IPS-15b (cell line): ENCODE measurements at regions not wholly inside any gene's neighbourhood (a gene's known extent, or its start where the extent isn't known, plus 50 kb on each side); places are given as distances from the start of the nearest gene placed in this dataset.
"Not testable (repeated sequence)": the region's sequence is repeated elsewhere in the genome, so short reads cannot be mapped to it uniquely, and the experiment has no call there.

Source experiments
- H3K27me3 ChIP-seq: one replicate; pipeline ENCODE4 v1.6.1; 2013; ENCODE audit warnings: low read length; ENCODE audit not compliant: control insufficient read depth, insufficient read depth
- H3K36me3 ChIP-seq: one replicate; pipeline ENCODE4 v1.6.1; 2013; ENCODE audit warnings: low read length; ENCODE audit not compliant: control insufficient read depth, insufficient read depth
- H3K4me1 ChIP-seq: one replicate; pipeline ENCODE4 v1.6.1; 2013; ENCODE audit warnings: mild to moderate bottlenecking, low read length; ENCODE audit not compliant: control insufficient read depth, insufficient read depth
- H3K4me3 ChIP-seq: one replicate; pipeline ENCODE4 v1.5.1; 2013; ENCODE audit warnings: low read depth, low read length
- H3K9ac ChIP-seq: one replicate; pipeline ENCODE4 v1.6.1; 2013; ENCODE audit warnings: low read depth, mild to moderate bottlenecking, low read length
- H3K9me3 ChIP-seq: one replicate; pipeline ENCODE4 v1.6.1; 2013; ENCODE audit warnings: mild to moderate bottlenecking, low read length; ENCODE audit not compliant: control insufficient read depth, insufficient read depth

GRCh38 chr7:145398758-145399157 is 562.9 kb upstream of the TPK1 start:
- no peak overlapping the region for H3K4me3 ChIP-seq
- no peaks in the 10 kb centered on the region for H3K4me1 ChIP-seq
- H3K36me3 ChIP-seq: no peaks in the 10 kb centered on the region
- H3K27me3 ChIP-seq: no peaks in the 10 kb centered on the region
- no peaks in the 10 kb centered on the region for H3K9me3 ChIP-seq
- no peak overlapping the region for H3K9ac ChIP-seq

- no peaks in the 10 kb centered on the region for H3K36me3 ChIP-seq
- no peaks in the 10 kb centered on the region for H3K9me3 ChIP-seq
- no peaks in the 10 kb centered on the region for H3K4me1 ChIP-seq
- H3K27me3 ChIP-seq: no peaks in the 10 kb centered on the region
- H3K9ac ChIP-seq: no peak overlapping the region
- H3K4me3 ChIP-seq: no peak overlapping the region
These were observed 558.3 kb upstream of the TPK1 start for GRCh38 chr7:145394126-145394525.

GRCh38 chr7:145382762-145383161 is 546.9 kb upstream of the TPK1 start:
- no peak overlapping the region for H3K9ac ChIP-seq
- no peaks in the 10 kb centered on the region for H3K36me3 ChIP-seq
- H3K4me1 ChIP-seq: no peaks in the 10 kb centered on the region
- H3K27me3 ChIP-seq: no peaks in the 10 kb centered on the region
- no peaks in the 10 kb centered on the region for H3K9me3 ChIP-seq
- H3K4me3 ChIP-seq: no peak overlapping the region

GRCh38 chr7:145378197-145378596 is 542.3 kb upstream of the TPK1 start:
- H3K9me3 ChIP-seq: no peaks in the 10 kb centered on the region
- no peak overlapping the region for H3K9ac ChIP-seq
- no peaks in the 10 kb centered on the region for H3K27me3 ChIP-seq
- H3K4me3 ChIP-seq: no peak overlapping the region
- no peaks in the 10 kb centered on the region for H3K36me3 ChIP-seq
- H3K4me1 ChIP-seq: no peaks in the 10 kb centered on the region

- no peaks in the 10 kb centered on the region for H3K36me3 ChIP-seq
- H3K9me3 ChIP-seq: no peaks in the 10 kb centered on the region
- H3K27me3 ChIP-seq: no peaks in the 10 kb centered on the region
- no peaks in the 10 kb centered on the region for H3K4me1 ChIP-seq
- no peak overlapping the region for H3K4me3 ChIP-seq
- no peak overlapping the region for H3K9ac ChIP-seq
These were observed 524.8 kb upstream of the TPK1 start for GRCh38 chr7:145360511-145361100.

- Histone ChIP-seq H3K36me3 (no peaks in the 10 kb centered on the region), H3K4me1 (no peaks in the 10 kb centered on the region), H3K9me3 (no peaks in the 10 kb centered on the region), H3K27me3 (no peaks in the 10 kb centered on the region), H3K9ac (no peak overlapping the region), H3K4me3 (no peak overlapping the region)
These were observed 514.5 kb upstream of the TPK1 start for GRCh38 chr7:145350334-145350733.

DNA sequence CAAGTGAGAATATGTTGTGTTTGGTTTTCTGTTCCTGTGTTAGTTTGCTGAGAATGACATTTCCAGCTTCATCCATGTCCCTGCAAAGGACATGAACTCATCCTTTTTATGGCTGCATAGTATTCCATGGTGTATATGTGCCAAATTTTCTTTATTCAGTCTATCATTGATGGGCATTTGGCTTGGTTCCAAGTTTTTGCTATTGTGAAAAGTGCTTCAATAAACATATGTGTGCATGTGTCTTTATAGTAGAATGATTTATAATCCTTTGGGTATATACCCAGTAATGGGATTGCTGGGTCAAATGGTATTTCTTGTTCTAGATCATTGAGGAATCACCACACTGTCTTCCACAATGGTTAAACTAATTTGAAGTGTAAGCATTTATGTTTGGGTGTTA is 513.6 kb upstream of the TPK1 start:
- H3K4me3 ChIP-seq, H3K36me3 ChIP-seq, H3K27me3 ChIP-seq, H3K4me1 ChIP-seq, H3K9me3 ChIP-seq, H3K9ac ChIP-seq: not testable (repeated sequence)

DNA sequence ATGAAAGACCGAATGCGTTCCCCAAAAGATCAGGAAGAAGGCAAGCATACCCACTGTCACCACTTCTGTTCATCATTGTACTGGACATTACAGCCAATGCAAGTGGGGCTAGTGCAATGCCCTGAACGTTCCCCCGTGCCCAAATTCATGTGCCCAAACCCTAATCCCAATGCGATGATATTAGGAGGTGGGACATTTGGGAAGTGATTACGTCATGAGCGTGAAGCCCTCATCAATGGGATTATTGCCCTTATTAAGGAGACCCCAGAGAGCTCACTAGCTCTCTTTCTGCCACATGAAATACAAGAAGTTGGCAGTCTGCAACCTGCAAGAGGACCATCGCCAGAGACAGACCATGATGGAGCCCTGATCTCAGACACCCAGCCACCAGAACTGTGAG is 511.4 kb upstream of the TPK1 start:
- Histone ChIP-seq H3K4me1 (no peaks in the 10 kb centered on the region), H3K36me3 (no peaks in the 10 kb centered on the region), H3K4me3 (no peak overlapping the region), H3K9me3 (no peaks in the 10 kb centered on the region), H3K27me3 (no peaks in the 10 kb centered on the region), H3K9ac (no peak overlapping the region)

- Histone ChIP-seq H3K9me3 (no peaks in the 10 kb centered on the region), H3K4me3 (no peak overlapping the region), H3K9ac (no peak overlapping the region), H3K27me3 (no peaks in the 10 kb centered on the region), H3K4me1 (no peaks in the 10 kb centered on the region), H3K36me3 (no peaks in the 10 kb centered on the region)
These were observed 503.5 kb upstream of the TPK1 start for GRCh38 chr7:145339319-145339718.

- Histone ChIP-seq H3K9me3 (no peaks in the 10 kb centered on the region), H3K36me3 (no peaks in the 10 kb centered on the region), H3K9ac (no peak overlapping the region), H3K4me1 (no peaks in the 10 kb centered on the region), H3K27me3 (no peaks in the 10 kb centered on the region), H3K4me3 (no peak overlapping the region)
These were observed 495.7 kb upstream of the TPK1 start for GRCh38 chr7:145331522-145331921.

DNA sequence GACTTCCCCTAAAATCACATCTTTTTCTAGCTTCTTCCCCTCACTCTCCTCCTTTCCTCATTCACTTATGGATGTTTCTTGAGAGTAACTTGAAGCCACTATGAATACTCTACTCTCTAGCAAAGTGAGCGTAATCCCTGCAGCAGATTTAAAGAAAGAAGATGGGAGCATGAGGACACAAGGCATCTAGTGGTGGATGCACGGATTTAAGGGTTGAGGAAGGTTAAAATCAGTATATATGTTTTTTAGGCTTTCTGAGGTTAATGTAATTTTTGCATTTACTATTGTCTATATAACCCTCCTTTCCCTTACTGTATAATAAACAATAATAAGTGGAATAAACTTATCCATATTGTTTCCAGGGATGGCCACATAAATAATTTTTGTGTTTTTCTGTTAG is 495.2 kb upstream of the TPK1 start:
- Histone ChIP-seq H3K4me1 (no peaks in the 10 kb centered on the region), H3K27me3 (no peaks in the 10 kb centered on the region), H3K4me3 (no peak overlapping the region), H3K36me3 (no peaks in the 10 kb centered on the region), H3K9ac (no peak overlapping the region), H3K9me3 (no peaks in the 10 kb centered on the region)

GRCh38 chr7:145327646-145328045 is 491.8 kb upstream of the TPK1 start:
- H3K4me3 ChIP-seq: no peak overlapping the region
- H3K9ac ChIP-seq: no peak overlapping the region
- H3K4me1 ChIP-seq: no peaks in the 10 kb centered on the region
- no peaks in the 10 kb centered on the region for H3K27me3 ChIP-seq
- H3K9me3 ChIP-seq: no peaks in the 10 kb centered on the region
- no peaks in the 10 kb centered on the region for H3K36me3 ChIP-seq

- no peak overlapping the region for H3K9ac ChIP-seq
- no peaks in the 10 kb centered on the region for H3K4me1 ChIP-seq
- no peaks in the 10 kb centered on the region for H3K9me3 ChIP-seq
- H3K27me3 ChIP-seq: no peaks in the 10 kb centered on the region
- no peak overlapping the region for H3K4me3 ChIP-seq
- H3K36me3 ChIP-seq: no peaks in the 10 kb centered on the region
These were observed 488.2 kb upstream of the TPK1 start for GRCh38 chr7:145324081-145324480.
